ENCODE measurements at regions not wholly inside any gene's neighbourhood (a gene's known extent, or its start where the extent isn't known, plus 50 kb on each side); places are given as distances from the start of the nearest gene placed in this dataset.

GRCh38 chr9:129270903-129271431, 92.9 kb upstream of the IER5L start:
- DNase-seq = no peak
- WGBS, 2 donors = 34 to 37% methylated on average over 11 of the region's 11 CpGs
- intact Hi-C loops (cut with DNase I) = no loop called here
- Histone ChIP-seq H3K36me3 (no peaks in the 10 kb centered on the region), H3K27me3 (no peaks in the 10 kb centered on the region), H3K4me1 (no peaks in the 10 kb centered on the region), H3K4me3 (no peak overlapping the region), H3K27ac (no peak overlapping the region), H3K9me3 (no peaks in the 10 kb centered on the region)
- TF ChIP-seq CTCF (IDR thresholded peaks at IDR 0.05) (no peak), POLR2A (IDR thresholded peaks at IDR 0.05) (no peak), EP300 (IDR thresholded peaks at IDR 0.05) (no peak), POLR2AphosphoS5 (IDR thresholded peaks at IDR 0.05) (no peak)

GRCh38 chr9:129270205-129270604, 92.1 kb upstream of the IER5L start:
- no peaks in the 10 kb centered on the region for H3K36me3 ChIP-seq
- H3K4me3 ChIP-seq = no peak overlapping the region
- no peaks in the 10 kb centered on the region for H3K4me1 ChIP-seq
- H3K9me3 ChIP-seq = no peaks in the 10 kb centered on the region
- H3K27me3 ChIP-seq = no peaks in the 10 kb centered on the region
- no peak for TF ChIP-seq POLR2AphosphoS5 (IDR thresholded peaks at IDR 0.05)
- no peak for TF ChIP-seq EP300 (IDR thresholded peaks at IDR 0.05)
- TF ChIP-seq POLR2A (IDR thresholded peaks at IDR 0.05) = no peak
- no peak for TF ChIP-seq CTCF (IDR thresholded peaks at IDR 0.05)
- DNase-seq = no peak
- WGBS, 2 donors = 68 to 78% methylated on average over 10 of the region's 10 CpGs
- intact Hi-C loops (cut with DNase I) = no loop called here
- no peak overlapping the region for H3K27ac ChIP-seq

GRCh38 chr9:129267141-129267540, 89.1 kb upstream of the IER5L start:
- DNase-seq = no peak
- H3K9me3 ChIP-seq = no peaks in the 10 kb centered on the region
- WGBS, 2 donors = 83 to 88% methylated on average over 10 of the region's 10 CpGs
- H3K4me1 ChIP-seq = no peaks in the 10 kb centered on the region
- no peak overlapping the region for H3K27ac ChIP-seq
- H3K27me3 ChIP-seq = no peaks in the 10 kb centered on the region
- H3K4me3 ChIP-seq = no peak overlapping the region
- no peak for TF ChIP-seq POLR2A (IDR thresholded peaks at IDR 0.05)
- no peak for TF ChIP-seq POLR2AphosphoS5 (IDR thresholded peaks at IDR 0.05)
- no peaks in the 10 kb centered on the region for H3K36me3 ChIP-seq
- intact Hi-C loops (cut with DNase I) = no loop called here

GRCh38 chr9:129266536-129266935, 88.5 kb upstream of the IER5L start:
- no peak overlapping the region for H3K4me3 ChIP-seq
- no peaks in the 10 kb centered on the region for H3K27me3 ChIP-seq
- H3K27ac ChIP-seq = no peak overlapping the region
- H3K36me3 ChIP-seq = no peaks in the 10 kb centered on the region
- TF ChIP-seq POLR2AphosphoS5 (IDR thresholded peaks at IDR 0.05) = no peak
- no peak for TF ChIP-seq POLR2A (IDR thresholded peaks at IDR 0.05)
- no peak for TF ChIP-seq EP300 (IDR thresholded peaks at IDR 0.05)
- TF ChIP-seq CTCF (IDR thresholded peaks at IDR 0.05) = no peak
- H3K4me1 ChIP-seq = no peaks in the 10 kb centered on the region
- intact Hi-C loops (cut with DNase I) = no loop called here
- H3K9me3 ChIP-seq = no peaks in the 10 kb centered on the region
- no peak for DNase-seq
- 76 to 81% methylated on average over 5 of the region's 5 CpGs for WGBS, 2 donors

- Histone ChIP-seq H3K4me3 (no peak overlapping the region), H3K9me3 (no peaks in the 10 kb centered on the region), H3K27me3 (peaks cover 0 to 5% (median 0%) of the 10 kb centered on the region in 3 donors), H3K4me1 (no peaks in the 10 kb centered on the region), H3K27ac (no peak overlapping the region), H3K36me3 (no peaks in the 10 kb centered on the region)
- 0 to 74% methylated on average over 1 to 5 of the region's 5 CpGs for WGBS, 2 donors
- DNase-seq = no peak
- no peak for TF ChIP-seq POLR2AphosphoS5 (IDR thresholded peaks at IDR 0.05)
- no peak for TF ChIP-seq EP300 (IDR thresholded peaks at IDR 0.05)
- no peak for TF ChIP-seq POLR2A (IDR thresholded peaks at IDR 0.05)
- no peak for TF ChIP-seq CTCF (IDR thresholded peaks at IDR 0.05)
- intact Hi-C loops (cut with DNase I) = no loop called here
These were observed 86.3 kb upstream of the IER5L start for GRCh38 chr9:129264388-129264787.
